IMR-90 (cell line): ENCODE measurements at regions not wholly inside any gene's neighbourhood (a gene's known extent, or its start where the extent isn't known, plus 50 kb on each side); places are given as distances from the start of the nearest gene placed in this dataset.

Experiments
- ATAC-seq: fragments of 200-7000 bp; cut with Tn5 transposase; 2 replicates; pipeline ENCODE4 v1.9.1; 2020; ENCODE audit warnings: low read depth, mild to moderate bottlenecking, moderate library complexity
- BruUV-seq: library from RNA; stranded (reverse); fragments of 400-500 nt; replicated peaks from 2 replicates; lab custom pipeline; 2021; lab: Mats Ljungman, UMichigan
- CTCF ChIA-PET: fragments of 300-600 bp; formaldehyde crosslinking; extraction: SDS; loops from one replicate; lab custom pipeline; 2021; ENCODE audit warnings: antibody characterized with exemption; lab: Yijun Ruan, JAX
- POLR2A ChIA-PET: fragments of 300-600 bp; sonication (Branson Sonifier 250); formaldehyde crosslinking; loops from one replicate; lab custom pipeline; 2022; ENCODE audit warnings: antibody characterized with exemption; ENCODE audit not compliant: unreplicated experiment; lab: Charles Lee
- DNase-seq: peaks from one replicate; pipeline ENCODE4 v3.0.0; 2013
- H2AFZ ChIP-seq: replicated peaks from 2 replicates; pipeline ENCODE3; 2013; ENCODE audit warnings: low read length, mild to moderate bottlenecking; ENCODE audit not compliant: poor library complexity
- H2AK5ac ChIP-seq: 2 replicates; pipeline ENCODE4 v1.6.1; 2013; ENCODE audit warnings: low read depth, low read length, inconsistent platforms
- H2AK9ac ChIP-seq: replicated peaks from 2 replicates; pipeline ENCODE3; 2013; ENCODE audit warnings: mild to moderate bottlenecking, low read depth, low read length, moderate library complexity; ENCODE audit not compliant: poor library complexity
- H2BK120ac ChIP-seq: 2 replicates; pipeline ENCODE4 v1.6.1; 2013; ENCODE audit warnings: low read depth, low read length, inconsistent platforms
- H2BK15ac ChIP-seq: 3 replicates; pipeline ENCODE4 v1.6.1; 2013; ENCODE audit warnings: low read depth, low read length, inconsistent platforms
- H2BK20ac ChIP-seq: 2 replicates; pipeline ENCODE4 v1.6.1; 2013; ENCODE audit warnings: low read depth, mild to moderate bottlenecking, inconsistent platforms, low read length, moderate library complexity
- H2BK5ac ChIP-seq: 2 replicates; pipeline ENCODE4 v1.6.1; 2013; ENCODE audit warnings: mild to moderate bottlenecking, low read depth, low read length, inconsistent platforms; ENCODE audit not compliant: poor library complexity, severe bottlenecking
- H3K14ac ChIP-seq: replicated peaks from 2 replicates; pipeline ENCODE4 v1.6.1; 2013; ENCODE audit warnings: low read depth, low read length, inconsistent platforms
- H3K18ac ChIP-seq: 2 replicates; pipeline ENCODE4 v1.6.1; 2013; ENCODE audit warnings: low read depth, low read length, control low read depth
- H3K23ac ChIP-seq: 2 replicates; pipeline ENCODE4 v1.6.1; 2013; ENCODE audit warnings: low read depth, low read length, inconsistent platforms
- H3K27ac ChIP-seq: 2 replicates; pipeline ENCODE4 v1.5.1; 2013; ENCODE audit warnings: mild to moderate bottlenecking, control low read depth, low read length; ENCODE audit not compliant: insufficient read depth
- H3K27me3 ChIP-seq: 2 replicates; pipeline ENCODE4 v1.6.1; 2013; ENCODE audit warnings: low read length; ENCODE audit not compliant: control insufficient read depth, insufficient read depth
- H3K36me3 ChIP-seq: 2 replicates; pipeline ENCODE4 v1.6.1; 2013; ENCODE audit warnings: low read length, mixed read lengths; ENCODE audit not compliant: control insufficient read depth, insufficient read depth
- H3K4ac ChIP-seq: 2 replicates; pipeline ENCODE4 v1.6.1; 2013; ENCODE audit warnings: low read depth, low read length, inconsistent platforms
- H3K4me1 ChIP-seq: 2 replicates; pipeline ENCODE4 v1.6.1; 2013; ENCODE audit warnings: low read length, mixed read lengths; ENCODE audit not compliant: control insufficient read depth, insufficient read depth
- H3K4me2 ChIP-seq: 2 replicates; pipeline ENCODE4 v1.6.1; 2013; ENCODE audit warnings: low read depth, mild to moderate bottlenecking, control low read depth, low read length, moderate library complexity
- H3K4me3 ChIP-seq: 2 replicates; pipeline ENCODE4 v1.5.1; 2013; ENCODE audit warnings: low read depth, mild to moderate bottlenecking, control low read depth, low read length, moderate library complexity; ENCODE audit not compliant: insufficient read depth
- H3K56ac ChIP-seq: 2 replicates; pipeline ENCODE4 v1.6.1; 2013; ENCODE audit warnings: low read length, inconsistent platforms; ENCODE audit not compliant: insufficient read depth; ENCODE audit errors: extremely low read depth
- H3K79me1 ChIP-seq, 2 experiments: 2 replicates each; pipeline ENCODE4 v1.6.1; 2013; ENCODE audit warnings: low read length in 2 of 2, inconsistent platforms in 1 of 2, low read depth in 1 of 2
- H3K9ac ChIP-seq: 2 replicates; pipeline ENCODE4 v1.6.1; 2013; ENCODE audit warnings: low read depth, low read length, control low read depth
- H3K9me1 ChIP-seq: 2 replicates; pipeline ENCODE4 v1.6.1; 2013; ENCODE audit warnings: low read length, inconsistent platforms; ENCODE audit not compliant: insufficient read depth
- H3K9me3 ChIP-seq: 2 replicates; pipeline ENCODE4 v1.6.1; 2013; ENCODE audit warnings: low read length; ENCODE audit not compliant: control insufficient read depth, insufficient read depth
- H4K20me1 ChIP-seq: 2 replicates; pipeline ENCODE4 v1.6.1; 2013; ENCODE audit warnings: low read length, inconsistent platforms; ENCODE audit not compliant: insufficient read depth
- H4K5ac ChIP-seq: 2 replicates; pipeline ENCODE4 v1.6.1; 2013; ENCODE audit warnings: mild to moderate bottlenecking, low read depth, low read length, control low read depth
- H4K8ac ChIP-seq, 2 experiments: 2 replicates each; pipeline ENCODE4 v1.6.1; 2013; ENCODE audit warnings: low read depth in 2 of 2, low read length in 2 of 2, control low read depth in 1 of 2, inconsistent platforms in 1 of 2
- H4K91ac ChIP-seq: 2 replicates; pipeline ENCODE4 v1.6.1; 2013; ENCODE audit warnings: low read depth, low read length, inconsistent platforms; ENCODE audit not compliant: insufficient read depth
- BHLHE40 ChIP-seq: fragments of 150-350 bp; IDR thresholded peaks from 2 replicates; pipeline ENCODE4 v1.6.1; 2016; ENCODE audit warnings: mild to moderate bottlenecking, low read depth, low read length
- dilution Hi-C: fragments of 300-500 bp; cut with HindIII; formaldehyde crosslinking; loops from one replicate; pipeline ENCODE4 v1.14.3; 2018; ENCODE audit warnings: low sequenced_read_pairs; ENCODE audit not compliant: unreplicated experiment
- in situ Hi-C: fragments of 300-500 bp; cut with MboI; formaldehyde crosslinking; loops from 3 replicates; pipeline ENCODE4 v1.14.3; 2019; ENCODE audit warnings: low sequenced_read_pairs, inconsistent platforms, mixed read lengths
- intact Hi-C: fragments of 100-400 bp; cut with micrococcal nuclease; formaldehyde crosslinking; loops from 2 replicates; pipeline ENCODE4 v1.10.0; 2022

DNA sequence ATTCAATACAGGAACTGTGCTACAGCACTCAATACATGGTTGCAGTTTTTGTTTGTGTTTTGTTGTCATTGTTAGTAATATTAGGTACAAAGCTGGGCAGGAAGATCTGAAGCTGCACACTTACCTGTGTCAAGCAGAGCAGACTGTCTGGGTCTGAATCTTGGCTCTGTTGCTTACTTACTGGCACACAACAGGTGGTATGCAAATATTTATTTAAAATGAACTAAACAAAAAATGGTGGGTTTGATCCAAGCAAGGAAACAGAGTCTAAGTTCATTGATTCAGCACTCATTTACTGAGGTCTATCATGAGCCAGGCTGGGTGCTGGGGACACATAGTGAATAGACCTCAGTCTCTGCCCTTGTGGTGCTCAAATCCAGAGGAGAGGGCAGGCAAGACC, 230.4 kb downstream of the OMA1 start:
- Histone ChIP-seq H4K91ac (no peak overlapping the region), H2BK120ac (no peak overlapping the region), H3K4ac (no peak overlapping the region), H3K4me1 (no peaks in the 10 kb centered on the region), H3K36me3 (no peaks in the 10 kb centered on the region), H2BK20ac (no peak overlapping the region), H3K9ac (no peak overlapping the region), H4K20me1 (no peaks in the 10 kb centered on the region), H2BK5ac (no peak overlapping the region), H2AK9ac (no peak overlapping the region), H4K5ac (no peak overlapping the region), H3K27ac (no peak overlapping the region), H3K27me3 (no peaks in the 10 kb centered on the region), H3K4me3 (no peak overlapping the region), H3K9me1 (no peaks in the 10 kb centered on the region), H2AK5ac (no peak overlapping the region), H2AFZ (no peak overlapping the region), H3K56ac (no peak overlapping the region), H3K4me2 (no peak overlapping the region), H3K14ac (no peak overlapping the region), H3K18ac (no peak overlapping the region), H4K8ac (no peak overlapping the region), H3K79me1 (no peaks in the 10 kb centered on the region), H2BK15ac (no peak overlapping the region), H3K23ac (no peak overlapping the region), H3K9me3 (no peaks in the 10 kb centered on the region)
- ChIA-PET POLR2A (no interaction called here), CTCF (interaction anchor here (0.5 kb wide), 1 partner anchor 39 kb away, joined by 4 read pairs; no protein-coding TSS in a partner anchor)
- intact Hi-C loops (no loop called here), dilution Hi-C loops (no loop called here), in situ Hi-C loops (no loop called here)
- BruUV-seq = no TSS peak
- ATAC-seq (no peak), DNase-seq (no peak)
- no peak for TF ChIP-seq BHLHE40
